K562 (cell line): ENCODE measurements at regions not wholly inside any gene's neighbourhood (a gene's known extent, or its start where the extent isn't known, plus 50 kb on each side); places are given as distances from the start of the nearest gene placed in this dataset.

ENCODE experiments used
- ATAC-seq: fragments of 200-7000 bp; cut with Tn5 transposase; 3 replicates; pipeline ENCODE4 v1.9.1; 2020; ENCODE audit warnings: moderate library complexity
- BruUV-seq: library from RNA; stranded (reverse); fragments of 400-500 nt; replicated peaks from 2 replicates; lab custom pipeline; 2021; lab: Mats Ljungman, UMichigan
- CTCF ChIA-PET: fragments of 300-600 bp; formaldehyde crosslinking; extraction: SDS; loops from one replicate; lab custom pipeline; 2021; ENCODE audit warnings: low intra/inter-chr PET ratio; lab: Yijun Ruan, JAX
- POLR2A ChIA-PET: fragments of 300-600, 350-650 bp; sonication (Branson Sonifier 250); formaldehyde crosslinking; extraction: SDS; loops from one replicate; lab custom pipeline; 2021; ENCODE audit warnings: antibody characterized with exemption, inconsistent platforms; lab: Yijun Ruan, JAX
- DNase-seq, 4 experiments: peaks; one replicate each; pipeline versions ENCODE4 v3.0.0 to v3.0.0-alpha.2; 2011 to 2018; ENCODE audit warnings: low spot score in 3 of 4, mixed read lengths in 3 of 4; ENCODE audit errors: extremely low read depth in 1 of 4
- FAIRE-seq: peaks from 2 replicates; lab custom pipeline; 2011; peaks lifted over from hg19 to GRCh38; lab: Jason Lieb, UNC
- H2AFZ ChIP-seq: 2 replicates; pipeline ENCODE4 v1.6.0; 2011; ENCODE audit warnings: low read depth, low read length, control low read depth, inconsistent platforms
- H3K27ac ChIP-seq: fragments of 200-600 bp; 3 replicates; pipeline ENCODE4 v1.8.0; 2011; ENCODE audit warnings: low read depth, mild to moderate bottlenecking, control low read depth, inconsistent platforms, low read length, moderate library complexity, mixed read lengths; ENCODE audit errors: extremely low read depth
- H3K27me3 ChIP-seq, 2 experiments: fragments of 300-600 bp in 1 of 2; 2 replicates in 1 of 2; 3 replicates in 1 of 2; pipeline versions ENCODE4 v1.6.0 to v1.8.0; 2011; ENCODE audit warnings: inconsistent platforms in 2 of 2, low read length in 2 of 2, mild to moderate bottlenecking in 1 of 2, mixed read lengths in 1 of 2, moderate library complexity in 1 of 2; ENCODE audit not compliant: control insufficient read depth in 2 of 2, insufficient read depth in 2 of 2
- H3K36me3 ChIP-seq: fragments of 300-600 bp; 3 replicates; pipeline ENCODE4 v1.8.0; 2011; ENCODE audit warnings: mild to moderate bottlenecking, low read length, inconsistent platforms; ENCODE audit not compliant: control insufficient read depth, insufficient read depth
- H3K4me1 ChIP-seq, 2 experiments: fragments of 200-600 bp in 1 of 2; replicated peaks in 1 of 2; 2 replicates in 1 of 2; 3 replicates in 1 of 2; pipeline versions ENCODE4 v1.5.1 to v1.8.0; 2011; ENCODE audit warnings: inconsistent platforms in 2 of 2, low read length in 2 of 2, mild to moderate bottlenecking in 1 of 2, mixed read lengths in 1 of 2, moderate library complexity in 1 of 2; ENCODE audit not compliant: control insufficient read depth in 2 of 2, insufficient read depth in 2 of 2
- H3K4me2 ChIP-seq: 2 replicates; pipeline ENCODE4 v1.6.1; 2011; ENCODE audit warnings: low read length, control low read depth, inconsistent platforms, mixed read lengths; ENCODE audit not compliant: insufficient read depth
- H3K4me3 ChIP-seq: fragments of 200-600 bp; sonication (generic), shearing (Covaris generic); 2 replicates; pipeline ENCODE4 v1.5.1; 2016; ENCODE audit warnings: control low read depth, inconsistent platforms
- H3K79me2 ChIP-seq: fragments of 200-600 bp; 3 replicates; pipeline ENCODE4 v1.8.0; 2011; ENCODE audit warnings: low read length, inconsistent platforms; ENCODE audit not compliant: control insufficient read depth, insufficient read depth
- H3K9ac ChIP-seq, 2 experiments: 2 replicates each; pipeline versions ENCODE4 v1.6.0 to v1.6.1; 2011; ENCODE audit warnings: low read depth in 2 of 2, low read length in 2 of 2, control low read depth in 1 of 2, inconsistent platforms in 1 of 2, mild to moderate bottlenecking in 1 of 2, mixed read lengths in 1 of 2; ENCODE audit not compliant: insufficient read depth in 1 of 2
- H3K9me1 ChIP-seq: one replicate; pipeline ENCODE4 v1.6.0; 2011; ENCODE audit warnings: inconsistent platforms, mild to moderate bottlenecking, low read length, moderate library complexity; ENCODE audit not compliant: control insufficient read depth, insufficient read depth
- H3K9me3 ChIP-seq: replicated peaks from 2 replicates; pipeline ENCODE4 v1.5.1; 2011; ENCODE audit warnings: low read depth, low read length, inconsistent platforms; ENCODE audit not compliant: control insufficient read depth, insufficient read depth
- H4K20me1 ChIP-seq: replicated peaks from 2 replicates; pipeline ENCODE4 v1.6.1; 2011; ENCODE audit warnings: low read length, inconsistent platforms, mixed read lengths; ENCODE audit not compliant: control insufficient read depth, insufficient read depth
- BRF1 ChIP-seq: IDR thresholded peaks from 3 replicates; pipeline ENCODE4 v1.6.1; 2011; ENCODE audit warnings: borderline replicate concordance, mild to moderate bottlenecking; ENCODE audit not compliant: insufficient read length; ENCODE audit errors: extremely low read depth
- FOXK1 ChIP-seq: sonication (generic); formaldehyde crosslinking; IDR thresholded peaks from 2 replicates; pipeline ENCODE4 v1.8.0; 2022; ENCODE audit warnings: missing genetic modification reagents, mild to moderate bottlenecking, borderline replicate concordance
- HNRNPL ChIP-seq: fragments of 200-400 bp; formaldehyde crosslinking; IDR thresholded peaks from 2 replicates; pipeline ENCODE4 v1.6.1; 2017; ENCODE audit warnings: low read depth, mild to moderate bottlenecking, low read length
- TARDBP ChIP-seq: fragments of 450-650 bp; IDR thresholded peaks from 2 replicates; pipeline ENCODE4 v1.6.1; 2016
- WGBS: fragments of 100-300 bp; shearing (Covaris generic); methylation state at CpG from one replicate; pipeline ENCODE4 v1.1.6; 2016; ENCODE audit warnings: low coverage, mixed read lengths; ENCODE audit not compliant: insufficient coverage; ENCODE audit errors: missing lambda C conversion rate; 5-methylcytosine and 5-hydroxymethylcytosine counted together
- in situ Hi-C: fragments of 300-500 bp; cut with MboI; formaldehyde crosslinking; loops from 4 replicates; pipeline ENCODE4 v1.15.0; 2018; ENCODE audit warnings: inconsistent platforms, mixed read lengths
- intact Hi-C: fragments of 100-400 bp; cut with micrococcal nuclease; formaldehyde crosslinking; loops from 2 replicates; pipeline ENCODE4 v1.14.2; 2022
- TF ChIP-seq, protein P1 (sequence below): sonication (generic); formaldehyde crosslinking; IDR thresholded peaks from 2 replicates; pipeline ENCODE4 v1.8.0; 2022; ENCODE audit warnings: mild to moderate bottlenecking, low read depth, missing genetic modification reagents

DNA sequence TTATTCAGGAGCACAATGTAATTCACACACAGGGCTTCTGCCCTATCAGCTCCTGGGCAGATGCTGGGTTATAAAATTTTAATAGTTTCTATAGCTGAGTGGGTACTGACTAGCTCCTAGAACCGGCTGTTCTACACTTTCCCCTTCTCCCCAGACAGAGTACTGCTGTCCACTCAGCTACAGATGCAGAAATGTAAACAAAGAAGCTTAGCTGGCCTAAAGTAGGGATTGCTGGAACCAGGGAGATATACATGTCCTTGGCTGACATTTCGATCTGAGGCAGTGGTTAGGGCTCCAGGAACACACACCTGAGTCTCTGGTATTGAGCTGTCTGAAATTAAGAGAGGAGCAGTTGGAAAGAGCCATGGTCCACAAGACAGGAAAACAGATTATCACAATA is 211.5 kb upstream of the USP24 start:
- ChIA-PET POLR2A (interaction anchor here (0.8 kb wide), 1 partner anchor 17 kb away, joined by 3 read pairs; no protein-coding TSS in a partner anchor), CTCF (no interaction called here)
- Histone ChIP-seq H3K4me1 (peaks cover 0 to 12% of the 10 kb centered on the region in 2 experiments; a peak in 4 of 5 replicates), H3K27me3 (no peaks in the 10 kb centered on the region), H2AFZ (no peak overlapping the region), H3K9ac (no peak overlapping the region), H3K36me3 (no peaks in the 10 kb centered on the region), H3K4me2 (no peak overlapping the region), H3K9me1 (no peaks in the 10 kb centered on the region), H3K9me3 (no peaks in the 10 kb centered on the region), H3K4me3 (no peak overlapping the region), H4K20me1 (no peaks in the 10 kb centered on the region), H3K79me2 (no peaks in the 10 kb centered on the region)
- in situ Hi-C loops (loop anchor here (5.0 kb wide), 1 partner anchor 56 kb away; no protein-coding TSS in a partner anchor), intact Hi-C loops (no loop called here)
- 0% methylated on average over 2 of the region's 2 CpGs for WGBS
- DNase-seq (no peak), ATAC-seq (no peak), FAIRE-seq (no peak)
- BruUV-seq: no TSS peak
- no peak for TF ChIP-seq FOXK1 (CRISPR knock-in tag)
- TF ChIP-seq, all 486 proteins: peak for 0
- H3K27ac ChIP-seq: no peak overlapping the region

DNA sequence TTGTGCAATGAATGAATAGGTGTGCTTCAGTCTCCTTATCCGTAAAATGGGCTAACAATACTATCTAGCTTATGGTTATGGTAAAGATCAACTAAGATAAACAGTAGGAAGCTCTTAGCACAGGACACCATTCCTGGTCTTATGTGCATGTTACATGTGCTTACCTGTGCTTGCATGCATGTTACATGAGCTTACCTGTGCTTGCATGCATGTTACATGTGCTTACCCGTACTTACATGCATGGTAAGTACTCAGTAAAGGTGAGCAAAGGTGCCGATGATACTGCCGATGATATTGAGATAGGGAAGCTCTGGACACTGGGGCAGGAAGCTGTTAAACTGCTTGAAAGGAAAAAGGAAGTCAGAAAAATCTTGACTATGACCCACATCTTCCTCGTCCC is 211.0 kb upstream of the USP24 start:
- Histone ChIP-seq H3K9me1 (no peaks in the 10 kb centered on the region), H3K4me3 (no peak overlapping the region), H2AFZ (no peak overlapping the region), H3K79me2 (no peaks in the 10 kb centered on the region), H3K27ac (no peak overlapping the region), H3K27me3 (no peaks in the 10 kb centered on the region), H3K4me1 (peaks cover 0 to 12% of the 10 kb centered on the region in 2 experiments; a peak in 4 of 5 replicates), H3K9ac (no peak overlapping the region), H4K20me1 (no peaks in the 10 kb centered on the region), H3K4me2 (no peak overlapping the region), H3K36me3 (no peaks in the 10 kb centered on the region), H3K9me3 (no peaks in the 10 kb centered on the region)
- POLR2A ChIA-PET: interaction anchor here (0.8 kb wide), 1 partner anchor 16 kb away, joined by 3 read pairs; no protein-coding TSS in a partner anchor
- no TSS peak for BruUV-seq
- CTCF ChIA-PET: no interaction called here
- no peak for DNase-seq
- in situ Hi-C loops: loop anchor here (5.0 kb wide), 1 partner anchor 56 kb away; no protein-coding TSS in a partner anchor
- FAIRE-seq: no peak
- ATAC-seq: no peak
- intact Hi-C loops: no loop called here
- TF ChIP-seq, protein P1, sequence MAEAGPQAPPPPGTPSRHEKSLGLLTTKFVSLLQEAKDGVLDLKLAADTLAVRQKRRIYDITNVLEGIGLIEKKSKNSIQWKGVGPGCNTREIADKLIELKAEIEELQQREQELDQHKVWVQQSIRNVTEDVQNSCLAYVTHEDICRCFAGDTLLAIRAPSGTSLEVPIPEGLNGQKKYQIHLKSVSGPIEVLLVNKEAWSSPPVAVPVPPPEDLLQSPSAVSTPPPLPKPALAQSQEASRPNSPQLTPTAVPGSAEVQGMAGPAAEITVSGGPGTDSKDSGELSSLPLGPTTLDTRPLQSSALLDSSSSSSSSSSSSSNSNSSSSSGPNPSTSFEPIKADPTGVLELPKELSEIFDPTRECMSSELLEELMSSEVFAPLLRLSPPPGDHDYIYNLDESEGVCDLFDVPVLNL (CRISPR knock-in tag): no peak
- TF ChIP-seq TARDBP: no peak
- no peak for TF ChIP-seq HNRNPL
- TF ChIP-seq BRF1: no peak
- WGBS: 6% methylated on average over 5 of the region's 5 CpGs
